HCT116 (cell line): ENCODE measurements at regions not wholly inside any gene's neighbourhood (a gene's known extent, or its start where the extent isn't known, plus 50 kb on each side); places are given as distances from the start of the nearest gene placed in this dataset.

Source experiments
- CEBPB ChIP-seq: IDR thresholded peaks from 2 replicates; pipeline ENCODE4 v1.6.1; 2012; ENCODE audit warnings: low read depth
- ELF1 ChIP-seq: IDR thresholded peaks from 2 replicates; pipeline ENCODE4 v1.6.1; 2012; ENCODE audit warnings: low read depth, borderline replicate concordance
- FOSL1 ChIP-seq: IDR thresholded peaks from 2 replicates; pipeline ENCODE4 v1.6.1; 2012; ENCODE audit warnings: low read depth
- RAD21 ChIP-seq: IDR thresholded peaks from 2 replicates; pipeline ENCODE4 v1.6.1; 2012; ENCODE audit warnings: low read depth, mild to moderate bottlenecking
- TCF7L2 ChIP-seq: IDR thresholded peaks from 2 replicates; pipeline ENCODE4 v1.7.0; 2011; ENCODE audit warnings: borderline replicate concordance, inconsistent platforms; ENCODE audit not compliant: insufficient read depth, insufficient read length; ENCODE audit errors: extremely low read depth
- ZNF274 ChIP-seq: fragments of 200-500 bp; sonication (Bioruptor generic); IDR thresholded peaks from 2 replicates; pipeline ENCODE4 v1.6.1; 2014; ENCODE audit warnings: mild to moderate bottlenecking, low read depth, low read length, inconsistent platforms
- TF ChIP-seq, protein P1 (sequence below): IDR thresholded peaks from 2 replicates; pipeline ENCODE4 v1.6.1; 2012; ENCODE audit warnings: low read depth
- TF ChIP-seq, protein P2 (sequence below): IDR thresholded peaks from 2 replicates; pipeline ENCODE4 v1.6.1; 2012
- TF ChIP-seq, protein P3 (sequence below): IDR thresholded peaks from 2 replicates; pipeline ENCODE4 v1.6.1; 2011; ENCODE audit warnings: mild to moderate bottlenecking, low read length, moderate library complexity; ENCODE audit not compliant: insufficient replicate concordance; ENCODE audit errors: extremely low read depth

DNA sequence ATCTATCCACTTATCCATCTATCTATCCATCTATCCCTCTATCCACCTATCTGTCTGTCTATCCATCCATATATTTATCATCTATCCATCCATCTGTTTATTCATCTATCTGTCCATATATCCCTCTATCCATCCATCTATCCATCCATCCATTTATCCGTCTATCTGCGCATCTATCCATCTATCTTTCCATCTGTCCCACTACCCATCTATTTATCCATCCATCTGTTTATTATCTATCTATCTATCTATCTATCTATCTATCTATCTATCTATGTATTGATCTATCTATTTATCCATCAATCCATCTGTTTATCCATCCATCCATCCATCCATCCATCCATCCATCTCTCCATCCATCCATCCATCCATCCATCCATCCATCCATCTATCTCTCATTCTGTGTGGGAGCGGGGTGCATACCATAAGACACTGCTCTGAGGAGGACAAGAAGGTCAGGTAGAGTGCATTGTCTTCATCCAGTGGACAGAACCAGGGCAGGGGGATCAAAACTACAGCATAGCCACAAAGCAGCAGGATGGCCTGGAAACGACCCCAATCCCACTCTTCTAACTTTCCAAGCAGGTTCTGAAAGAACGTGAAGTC, 53.2 kb upstream of the ENPP6 start (continued):
- TF ChIP-seq, protein P1, sequence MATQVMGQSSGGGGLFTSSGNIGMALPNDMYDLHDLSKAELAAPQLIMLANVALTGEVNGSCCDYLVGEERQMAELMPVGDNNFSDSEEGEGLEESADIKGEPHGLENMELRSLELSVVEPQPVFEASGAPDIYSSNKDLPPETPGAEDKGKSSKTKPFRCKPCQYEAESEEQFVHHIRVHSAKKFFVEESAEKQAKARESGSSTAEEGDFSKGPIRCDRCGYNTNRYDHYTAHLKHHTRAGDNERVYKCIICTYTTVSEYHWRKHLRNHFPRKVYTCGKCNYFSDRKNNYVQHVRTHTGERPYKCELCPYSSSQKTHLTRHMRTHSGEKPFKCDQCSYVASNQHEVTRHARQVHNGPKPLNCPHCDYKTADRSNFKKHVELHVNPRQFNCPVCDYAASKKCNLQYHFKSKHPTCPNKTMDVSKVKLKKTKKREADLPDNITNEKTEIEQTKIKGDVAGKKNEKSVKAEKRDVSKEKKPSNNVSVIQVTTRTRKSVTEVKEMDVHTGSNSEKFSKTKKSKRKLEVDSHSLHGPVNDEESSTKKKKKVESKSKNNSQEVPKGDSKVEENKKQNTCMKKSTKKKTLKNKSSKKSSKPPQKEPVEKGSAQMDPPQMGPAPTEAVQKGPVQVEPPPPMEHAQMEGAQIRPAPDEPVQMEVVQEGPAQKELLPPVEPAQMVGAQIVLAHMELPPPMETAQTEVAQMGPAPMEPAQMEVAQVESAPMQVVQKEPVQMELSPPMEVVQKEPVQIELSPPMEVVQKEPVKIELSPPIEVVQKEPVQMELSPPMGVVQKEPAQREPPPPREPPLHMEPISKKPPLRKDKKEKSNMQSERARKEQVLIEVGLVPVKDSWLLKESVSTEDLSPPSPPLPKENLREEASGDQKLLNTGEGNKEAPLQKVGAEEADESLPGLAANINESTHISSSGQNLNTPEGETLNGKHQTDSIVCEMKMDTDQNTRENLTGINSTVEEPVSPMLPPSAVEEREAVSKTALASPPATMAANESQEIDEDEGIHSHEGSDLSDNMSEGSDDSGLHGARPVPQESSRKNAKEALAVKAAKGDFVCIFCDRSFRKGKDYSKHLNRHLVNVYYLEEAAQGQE, result no peak
- TF ChIP-seq, protein P2, sequence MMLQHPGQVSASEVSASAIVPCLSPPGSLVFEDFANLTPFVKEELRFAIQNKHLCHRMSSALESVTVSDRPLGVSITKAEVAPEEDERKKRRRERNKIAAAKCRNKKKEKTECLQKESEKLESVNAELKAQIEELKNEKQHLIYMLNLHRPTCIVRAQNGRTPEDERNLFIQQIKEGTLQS, result no peak
- TF ChIP-seq RAD21 (no peak), FOSL1 (no peak), TCF7L2 (no peak), CEBPB (no peak), ELF1 (no peak), ZNF274 (no peak)
- TF ChIP-seq, protein P3, sequence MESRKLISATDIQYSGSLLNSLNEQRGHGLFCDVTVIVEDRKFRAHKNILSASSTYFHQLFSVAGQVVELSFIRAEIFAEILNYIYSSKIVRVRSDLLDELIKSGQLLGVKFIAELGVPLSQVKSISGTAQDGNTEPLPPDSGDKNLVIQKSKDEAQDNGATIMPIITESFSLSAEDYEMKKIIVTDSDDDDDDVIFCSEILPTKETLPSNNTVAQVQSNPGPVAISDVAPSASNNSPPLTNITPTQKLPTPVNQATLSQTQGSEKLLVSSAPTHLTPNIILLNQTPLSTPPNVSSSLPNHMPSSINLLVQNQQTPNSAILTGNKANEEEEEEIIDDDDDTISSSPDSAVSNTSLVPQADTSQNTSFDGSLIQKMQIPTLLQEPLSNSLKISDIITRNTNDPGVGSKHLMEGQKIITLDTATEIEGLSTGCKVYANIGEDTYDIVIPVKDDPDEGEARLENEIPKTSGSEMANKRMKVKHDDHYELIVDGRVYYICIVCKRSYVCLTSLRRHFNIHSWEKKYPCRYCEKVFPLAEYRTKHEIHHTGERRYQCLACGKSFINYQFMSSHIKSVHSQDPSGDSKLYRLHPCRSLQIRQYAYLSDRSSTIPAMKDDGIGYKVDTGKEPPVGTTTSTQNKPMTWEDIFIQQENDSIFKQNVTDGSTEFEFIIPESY, result no peak
